BE2C (cell line): ENCODE measurements at regions not wholly inside any gene's neighbourhood (a gene's known extent, or its start where the extent isn't known, plus 50 kb on each side); places are given as distances from the start of the nearest gene placed in this dataset.
"Not testable (repeated sequence)": the region's sequence is repeated elsewhere in the genome, so short reads cannot be mapped to it uniquely, and the experiment has no call there.

Experiments
- DNase-seq: peaks from one replicate; pipeline ENCODE4 v3.0.0-alpha.2; 2020
- H3K27me3 ChIP-seq: fragments of 250-450 bp; sonication (Bioruptor Pico); 2 replicates; pipeline ENCODE4 v1.5.1; 2020; ENCODE audit warnings: mild to moderate bottlenecking
- H3K36me3 ChIP-seq: fragments of 250-450 bp; sonication (Bioruptor Pico); 2 replicates; pipeline ENCODE4 v1.5.1; 2020; ENCODE audit warnings: mild to moderate bottlenecking
- H3K4me1 ChIP-seq: fragments of 250-450 bp; sonication (Bioruptor Pico); 2 replicates; pipeline ENCODE4 v1.5.1; 2020
- H3K4me3 ChIP-seq: 2 replicates; pipeline ENCODE4 v1.5.1; 2011; ENCODE audit warnings: low read depth, low read length
- H3K9me3 ChIP-seq: fragments of 250-450 bp; sonication (Bioruptor Pico); 2 replicates; pipeline ENCODE4 v1.5.1; 2020
- TF ChIP-seq, protein P1 (sequence below): IDR thresholded peaks from 2 replicates; pipeline ENCODE4 v1.5.1; 2012; ENCODE audit warnings: mild to moderate bottlenecking, low read depth, low read length

- no peaks in the 10 kb centered on the region for H3K4me1 ChIP-seq
- no peak overlapping the region for H3K4me3 ChIP-seq
- H3K27me3 ChIP-seq = no peaks in the 10 kb centered on the region
- DNase-seq = no peak
- TF ChIP-seq, protein P1, sequence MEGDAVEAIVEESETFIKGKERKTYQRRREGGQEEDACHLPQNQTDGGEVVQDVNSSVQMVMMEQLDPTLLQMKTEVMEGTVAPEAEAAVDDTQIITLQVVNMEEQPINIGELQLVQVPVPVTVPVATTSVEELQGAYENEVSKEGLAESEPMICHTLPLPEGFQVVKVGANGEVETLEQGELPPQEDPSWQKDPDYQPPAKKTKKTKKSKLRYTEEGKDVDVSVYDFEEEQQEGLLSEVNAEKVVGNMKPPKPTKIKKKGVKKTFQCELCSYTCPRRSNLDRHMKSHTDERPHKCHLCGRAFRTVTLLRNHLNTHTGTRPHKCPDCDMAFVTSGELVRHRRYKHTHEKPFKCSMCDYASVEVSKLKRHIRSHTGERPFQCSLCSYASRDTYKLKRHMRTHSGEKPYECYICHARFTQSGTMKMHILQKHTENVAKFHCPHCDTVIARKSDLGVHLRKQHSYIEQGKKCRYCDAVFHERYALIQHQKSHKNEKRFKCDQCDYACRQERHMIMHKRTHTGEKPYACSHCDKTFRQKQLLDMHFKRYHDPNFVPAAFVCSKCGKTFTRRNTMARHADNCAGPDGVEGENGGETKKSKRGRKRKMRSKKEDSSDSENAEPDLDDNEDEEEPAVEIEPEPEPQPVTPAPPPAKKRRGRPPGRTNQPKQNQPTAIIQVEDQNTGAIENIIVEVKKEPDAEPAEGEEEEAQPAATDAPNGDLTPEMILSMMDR = no peak
- H3K9me3 ChIP-seq = no peaks in the 10 kb centered on the region
- no peaks in the 10 kb centered on the region for H3K36me3 ChIP-seq
Observed at GRCh38 chr3:15936312-15936711, 138.5 kb upstream of the ANKRD28 start.

DNA sequence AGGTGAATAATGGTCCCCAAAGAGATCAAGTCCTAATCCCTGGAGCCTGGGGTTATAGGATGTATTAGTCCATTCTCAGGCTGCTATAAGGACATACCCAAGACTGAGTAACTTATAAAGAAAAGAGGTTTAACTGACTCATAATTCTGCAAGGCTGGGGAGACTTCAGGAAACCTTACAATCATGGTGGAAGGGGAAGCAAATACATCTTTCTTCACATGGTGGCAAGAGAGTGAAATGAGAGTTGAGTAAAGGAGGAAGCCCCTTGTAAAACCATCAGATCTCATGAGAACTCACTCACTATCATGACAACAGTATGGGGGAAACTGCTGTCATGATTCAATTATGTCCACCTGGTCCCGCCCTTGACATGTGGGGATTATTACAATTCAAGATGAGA is 142.9 kb upstream of the ANKRD28 start:
- DNase-seq = no peak
- no peaks in the 10 kb centered on the region for H3K4me1 ChIP-seq
- H3K9me3 ChIP-seq = no peaks in the 10 kb centered on the region
- TF ChIP-seq, protein P1 = no peak
- no peaks in the 10 kb centered on the region for H3K27me3 ChIP-seq
- H3K36me3 ChIP-seq = no peaks in the 10 kb centered on the region
- no peak overlapping the region for H3K4me3 ChIP-seq

DNA sequence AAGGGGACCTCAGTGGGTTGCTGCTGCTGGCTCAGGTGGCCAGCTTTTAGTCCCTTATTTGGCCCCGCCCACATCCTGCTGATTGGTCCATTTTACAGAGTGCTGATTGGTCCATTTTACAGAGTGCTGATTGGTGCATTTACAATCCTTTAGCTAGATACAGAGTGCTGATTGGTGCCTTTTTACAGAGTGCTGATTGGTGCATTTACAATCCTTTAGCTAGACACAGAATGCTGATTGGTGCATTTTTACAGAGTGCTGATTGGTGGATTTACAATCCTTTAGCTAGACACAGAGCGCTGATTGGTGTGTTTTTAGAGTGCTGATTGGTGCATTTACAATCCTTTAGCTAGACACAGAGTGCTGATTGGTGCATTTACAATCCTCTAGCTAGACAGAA is 143.7 kb upstream of the ANKRD28 start:
- H3K4me1 ChIP-seq, H3K27me3 ChIP-seq, H3K36me3 ChIP-seq, H3K9me3 ChIP-seq, DNase-seq, H3K4me3 ChIP-seq: not testable (repeated sequence)

GRCh38 chr3:15941958-15942357 is 144.2 kb upstream of the ANKRD28 start:
- DNase-seq = no peak
- H3K27me3 ChIP-seq = no peaks in the 10 kb centered on the region
- H3K4me1 ChIP-seq = no peaks in the 10 kb centered on the region
- H3K9me3 ChIP-seq = no peaks in the 10 kb centered on the region
- TF ChIP-seq, protein P1 = no peak
- H3K36me3 ChIP-seq = no peaks in the 10 kb centered on the region
- H3K4me3 ChIP-seq = no peak overlapping the region

DNA sequence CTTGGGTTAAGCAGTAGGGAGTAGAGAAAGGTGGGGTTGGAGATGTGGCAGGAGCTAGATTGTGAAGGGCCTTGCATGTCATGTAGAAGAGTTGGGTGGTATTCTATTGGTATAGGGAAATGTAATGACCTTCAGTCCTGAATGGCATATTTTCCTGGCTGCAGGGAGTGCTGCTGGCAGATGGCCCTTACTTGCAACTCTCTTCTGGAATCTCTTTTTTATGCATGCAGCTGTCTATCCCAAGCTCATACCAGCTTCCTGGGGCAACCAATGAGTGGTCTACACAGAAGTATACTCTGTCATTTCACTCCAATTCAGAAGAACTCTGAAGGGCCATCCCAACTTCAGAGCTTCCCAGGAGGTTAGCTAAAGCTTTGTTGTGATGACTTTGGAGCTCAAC is 144.7 kb upstream of the ANKRD28 start:
- Histone ChIP-seq H3K27me3 (no peaks in the 10 kb centered on the region), H3K4me3 (no peak overlapping the region), H3K9me3 (no peaks in the 10 kb centered on the region), H3K36me3 (no peaks in the 10 kb centered on the region), H3K4me1 (no peaks in the 10 kb centered on the region)
- DNase-seq = no peak
- TF ChIP-seq, protein P1 = no peak

DNA sequence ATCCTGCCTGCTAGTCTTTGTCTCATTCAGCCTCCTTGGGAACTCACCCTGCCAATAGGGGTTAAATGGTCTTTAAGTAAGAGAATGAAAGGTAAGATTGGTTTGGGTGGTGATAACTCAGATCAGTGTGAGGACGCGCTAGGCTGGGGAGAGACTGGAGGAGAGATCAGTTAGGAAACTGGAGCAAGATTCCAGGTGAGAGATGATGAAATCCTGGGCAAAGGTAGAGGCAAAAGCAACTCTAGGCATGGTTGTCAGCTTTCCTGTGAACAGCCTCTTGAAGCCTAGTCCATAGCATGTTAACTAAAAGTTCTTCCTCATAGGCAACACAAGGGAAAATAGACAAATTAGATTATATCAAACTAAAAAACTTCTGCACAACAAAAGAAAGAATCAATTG is 145.2 kb upstream of the ANKRD28 start:
- TF ChIP-seq, protein P1 = no peak
- no peaks in the 10 kb centered on the region for H3K36me3 ChIP-seq
- H3K9me3 ChIP-seq = no peaks in the 10 kb centered on the region
- DNase-seq = no peak
- no peaks in the 10 kb centered on the region for H3K4me1 ChIP-seq
- H3K4me3 ChIP-seq = no peak overlapping the region
- no peaks in the 10 kb centered on the region for H3K27me3 ChIP-seq

DNA sequence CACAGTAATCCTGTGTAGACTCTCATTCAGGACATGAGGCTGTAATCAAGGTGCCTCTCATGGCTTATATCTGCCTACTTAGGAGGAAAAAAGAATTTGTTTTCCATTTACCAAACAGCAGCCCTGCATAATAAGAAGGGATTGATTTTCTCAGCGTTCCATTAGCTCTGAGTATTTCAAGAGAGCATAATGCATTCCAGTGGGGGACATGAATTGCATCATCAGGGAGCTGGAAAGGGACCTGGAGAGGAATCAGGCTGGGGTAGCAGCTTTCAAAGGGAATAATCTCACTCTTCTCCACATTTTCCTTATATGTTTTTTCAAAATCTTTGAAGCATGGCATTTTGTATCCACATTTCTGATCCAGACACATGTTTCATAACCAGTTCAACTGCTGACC is 150.6 kb upstream of the ANKRD28 start:
- DNase-seq = no peak
- no peaks in the 10 kb centered on the region for H3K27me3 ChIP-seq

More for the DNA sequence above, 150.6 kb upstream of the ANKRD28 start:
- H3K4me3 ChIP-seq = no peak overlapping the region
- TF ChIP-seq, protein P1 = no peak
- H3K9me3 ChIP-seq = no peaks in the 10 kb centered on the region
- H3K36me3 ChIP-seq = no peaks in the 10 kb centered on the region
- H3K4me1 ChIP-seq = no peaks in the 10 kb centered on the region
